Stimulated activated CD4-positive, alpha-beta T cell treated with anti-CD3 and anti-CD28 coated beads, TNF-alpha, amount 100 ng/mL, for 1 hour (primary cell): ENCODE measurements at regions not wholly inside any gene's neighbourhood (a gene's known extent, or its start where the extent isn't known, plus 50 kb on each side); places are given as distances from the start of the nearest gene placed in this dataset.
"Not testable (repeated sequence)": the region's sequence is repeated elsewhere in the genome, so short reads cannot be mapped to it uniquely, and the experiment has no call there.

ENCODE experiments used
- DNase-seq, 3 donors: peaks; one replicate each; pipeline ENCODE4 v3.0.0-alpha.2; 2020; ENCODE audit warnings: low read depth in 3 of 3, low spot score in 1 of 3

- no peak for DNase-seq
Measured at GRCh38 chr12:131353826-131354225, 357.1 kb upstream of the SFSWAP start.

- DNase-seq = no peak
Measured at GRCh38 chr12:131355361-131356245, 355.3 kb upstream of the SFSWAP start.

- no peak for DNase-seq
Measured at GRCh38 chr12:131356485-131357184, 354.3 kb upstream of the SFSWAP start.

DNA sequence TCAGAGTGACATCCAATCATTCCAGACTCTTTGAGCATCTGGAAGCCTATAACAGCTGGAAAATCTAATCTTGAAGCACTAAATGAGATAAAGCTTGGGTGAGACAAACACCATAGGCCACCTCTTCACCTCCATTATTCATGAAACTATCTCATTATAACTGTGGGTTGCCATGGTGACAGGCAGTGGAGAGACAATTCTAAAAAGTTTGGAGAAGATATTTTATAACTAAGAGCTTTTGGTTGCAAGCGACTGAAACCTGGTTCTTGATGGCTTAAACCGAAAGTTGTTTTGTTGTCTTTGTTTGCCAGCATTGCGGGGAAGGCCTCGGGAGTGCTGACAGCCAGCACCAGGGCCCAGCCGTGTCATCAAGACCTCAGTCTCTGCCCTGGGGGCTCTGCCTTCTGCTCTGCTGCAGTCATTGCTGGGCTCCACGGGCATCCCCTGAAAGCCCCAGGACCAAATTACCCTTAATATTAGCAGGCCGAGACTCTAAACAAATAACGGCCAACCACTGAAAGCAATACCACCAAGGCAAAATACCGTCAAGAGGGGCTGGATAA lies 353.6 kb upstream of the SFSWAP start:
- no peak for DNase-seq

DNA sequence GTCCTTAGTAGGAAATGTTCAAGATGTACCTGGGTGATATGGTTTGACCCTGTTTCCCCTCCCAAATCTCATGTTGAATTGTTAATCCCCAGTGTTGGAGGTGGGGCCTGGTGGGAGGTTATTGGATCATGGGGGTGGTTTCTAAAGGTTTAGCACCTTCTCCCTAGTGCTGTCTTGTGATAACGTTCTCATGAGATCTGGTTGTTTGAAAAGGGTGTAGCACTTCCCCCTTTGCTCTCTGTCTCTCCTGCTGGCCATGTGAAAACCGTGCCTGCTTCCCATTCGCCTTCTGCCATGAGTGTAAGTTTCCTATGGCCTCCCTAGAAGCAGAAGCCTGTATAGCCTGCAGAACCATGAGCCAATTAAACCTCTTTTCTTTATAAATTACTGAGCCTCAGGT lies 353.0 kb upstream of the SFSWAP start:
- DNase-seq = no peak

DNA sequence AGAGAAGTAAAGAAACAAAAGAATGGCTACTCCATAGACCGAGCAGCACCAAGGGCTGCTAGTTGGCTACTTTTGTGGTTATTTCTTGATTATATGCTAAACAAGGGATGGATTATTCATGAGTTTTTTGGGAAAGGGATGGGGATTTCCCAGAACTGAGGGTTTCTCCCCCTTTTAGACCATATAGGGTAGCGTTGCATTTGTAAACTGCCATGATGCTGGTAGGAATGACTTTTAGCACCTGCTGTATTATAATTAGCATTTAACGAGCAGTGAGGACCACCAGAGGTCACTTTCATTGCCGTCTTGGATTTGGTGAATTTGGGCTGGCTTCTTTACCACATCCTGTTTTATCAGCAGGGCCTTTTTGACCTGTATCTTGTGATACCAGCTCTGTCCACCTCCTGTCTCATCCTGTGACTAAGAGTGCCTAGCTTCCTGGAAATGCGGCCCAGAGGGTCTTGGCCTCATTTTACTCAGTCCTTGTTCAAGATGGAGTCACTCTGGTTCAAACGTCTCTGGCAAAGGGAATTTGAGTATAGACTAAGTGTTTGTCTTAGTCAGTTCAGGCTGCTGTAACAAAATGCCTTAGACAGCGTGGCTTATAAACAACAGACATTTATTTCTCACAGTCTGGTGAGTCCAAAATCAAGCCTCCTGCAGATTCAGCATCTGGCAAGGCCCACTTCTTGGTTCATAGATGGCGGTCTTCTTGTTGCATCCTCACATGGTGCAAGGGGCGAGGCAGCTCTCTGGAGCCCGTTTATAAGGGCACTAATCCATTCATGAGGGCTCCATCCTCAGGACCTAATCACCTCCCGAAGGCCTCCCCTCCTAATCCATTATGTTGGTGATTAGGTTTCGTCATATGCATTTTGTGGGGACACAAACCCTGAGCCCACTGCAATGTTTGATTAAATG lies 348.3 kb upstream of the SFSWAP start:
- DNase-seq = no peak

DNA sequence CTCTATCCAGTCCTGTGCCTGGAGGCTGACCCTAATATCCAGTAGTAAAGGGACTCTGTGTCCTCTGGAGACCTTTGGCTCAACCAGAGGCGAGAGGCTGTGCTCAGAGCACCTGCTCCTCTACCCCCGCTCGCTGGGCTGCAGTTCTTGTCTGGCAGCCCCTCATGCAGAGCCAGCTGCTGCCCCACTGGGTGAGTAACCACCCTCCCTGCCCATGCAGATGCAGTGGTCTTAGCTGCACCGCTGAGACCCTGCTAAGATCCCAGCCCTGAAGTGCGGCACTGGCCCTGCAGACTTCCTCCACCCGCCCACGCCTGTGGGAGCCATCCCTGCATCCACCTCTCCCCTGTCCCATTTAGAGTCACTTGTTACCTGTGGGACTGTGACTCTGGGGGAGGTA lies 347.5 kb upstream of the SFSWAP start:
- DNase-seq = no peak

DNA sequence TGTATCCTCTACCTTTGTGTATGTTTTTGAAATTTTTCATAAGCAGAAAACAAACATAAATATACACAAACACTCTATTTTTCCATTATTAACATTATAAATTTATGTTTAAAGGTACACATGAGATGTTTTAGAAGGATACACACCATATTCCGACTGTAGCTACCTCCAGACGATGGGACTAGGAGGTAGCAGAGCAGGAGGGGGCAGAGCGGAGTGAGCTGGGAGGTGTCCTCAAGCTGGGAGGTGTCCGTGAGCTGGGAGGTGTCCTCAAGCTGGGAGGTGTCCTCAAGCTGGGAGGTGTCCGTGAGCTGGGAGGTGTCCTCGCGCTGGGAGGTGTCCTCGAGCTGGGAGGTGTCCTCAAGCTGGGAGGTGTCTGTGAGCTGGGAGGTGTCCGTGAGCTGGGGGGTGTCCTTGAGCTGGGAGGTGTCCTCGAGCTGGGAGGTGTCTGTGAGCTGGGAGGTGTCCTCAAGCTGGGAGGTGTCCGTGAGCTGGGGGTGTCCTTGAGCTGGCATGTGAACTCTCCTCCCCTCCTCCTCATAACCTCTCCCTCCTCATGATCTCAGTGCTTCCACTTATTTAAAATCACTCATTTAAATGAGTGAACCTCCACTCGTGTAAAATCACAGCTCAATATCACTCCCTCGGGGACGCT lies 346.9 kb upstream of the SFSWAP start:
- DNase-seq = no peak

GRCh38 chr12:131364903-131365820 lies 345.7 kb upstream of the SFSWAP start:
- no peak for DNase-seq

DNA sequence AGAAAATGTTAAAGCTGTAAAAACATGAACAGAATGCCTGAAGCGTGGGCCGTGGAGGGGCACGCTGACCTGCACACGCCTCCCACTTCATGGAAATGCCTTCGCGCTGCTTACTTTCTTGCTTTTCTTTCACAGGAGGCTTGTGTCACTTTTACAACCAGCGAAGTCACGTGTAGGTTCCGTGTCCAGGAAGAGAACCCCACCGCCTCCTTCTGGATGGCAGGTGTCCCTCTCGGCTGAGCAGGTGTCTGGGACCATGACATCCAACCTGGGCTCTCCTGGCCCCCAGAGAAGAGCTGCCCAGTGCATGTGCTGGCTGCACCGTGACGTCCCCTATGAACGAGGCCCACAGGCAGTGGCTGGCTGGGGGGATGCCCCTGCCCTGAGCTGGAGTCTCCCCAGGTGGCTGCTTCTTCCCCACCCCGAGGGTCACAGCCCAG lies 345.0 kb upstream of the SFSWAP start:
- no peak for DNase-seq

DNA sequence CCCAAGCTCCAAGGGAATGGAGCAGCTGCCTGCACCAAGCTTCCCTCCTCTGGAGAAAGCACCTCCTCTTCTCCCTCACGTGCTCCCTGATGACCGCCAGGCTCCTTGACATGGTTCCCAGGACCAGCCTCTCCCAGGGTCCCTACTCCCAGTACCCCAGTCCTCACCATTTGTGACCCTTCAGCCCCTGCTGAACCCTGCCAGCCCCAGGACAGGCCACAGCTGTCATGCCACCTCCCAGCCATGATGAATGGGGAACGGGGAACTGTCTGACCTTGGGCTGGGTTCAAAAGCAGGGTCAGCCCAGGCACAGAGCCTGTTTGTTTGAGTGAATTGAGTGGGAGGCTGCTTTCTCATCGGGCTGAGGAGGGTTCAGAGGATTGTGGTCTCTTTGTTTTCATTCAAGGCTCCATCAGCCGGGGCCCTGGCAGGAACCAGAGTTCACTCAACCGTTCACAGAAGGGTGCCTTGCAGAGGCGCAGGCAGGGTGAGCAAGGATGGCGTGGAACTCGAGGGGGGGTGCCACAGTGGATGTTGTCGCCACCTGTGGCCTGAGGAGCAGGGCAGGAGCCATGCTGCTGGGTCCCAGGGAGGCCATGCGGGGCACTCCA lies 344.5 kb upstream of the SFSWAP start:
- no peak for DNase-seq

GRCh38 chr12:131367067-131367982 lies 343.6 kb upstream of the SFSWAP start:
- not testable (repeated sequence) for DNase-seq

DNA sequence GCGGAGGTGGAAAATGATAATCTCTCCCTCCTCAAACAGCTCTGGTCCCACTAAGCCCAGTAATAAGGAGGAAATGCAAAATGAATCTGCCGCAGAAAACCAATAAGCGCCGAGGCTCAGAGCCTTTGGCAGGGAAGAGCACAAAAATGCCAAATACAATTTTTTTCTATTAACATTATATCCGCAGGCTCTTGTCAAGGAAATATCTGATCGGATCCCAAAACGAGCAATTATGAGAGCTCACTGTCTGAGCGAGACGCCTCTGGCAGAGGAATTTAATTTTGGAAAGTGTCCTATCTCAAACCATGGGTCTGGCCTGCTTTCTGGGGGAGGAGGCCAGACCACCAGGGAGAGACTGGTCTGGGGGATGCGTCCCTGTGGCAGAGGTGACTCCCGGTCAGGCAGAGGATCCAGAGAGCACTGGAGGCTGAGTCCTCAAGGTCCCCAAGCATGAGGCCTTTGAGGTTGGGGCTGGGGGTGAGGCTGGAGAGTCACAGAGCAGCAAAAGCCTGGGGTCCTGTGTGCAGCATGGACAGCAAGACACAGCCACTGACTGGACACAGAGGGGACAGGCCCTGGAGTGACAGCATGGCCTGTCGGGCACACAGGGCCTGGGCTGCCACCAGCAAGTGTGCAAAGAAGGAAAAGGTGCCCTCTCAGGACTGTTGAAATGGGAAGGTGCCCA lies 342.8 kb upstream of the SFSWAP start:
- DNase-seq = no peak

DNA sequence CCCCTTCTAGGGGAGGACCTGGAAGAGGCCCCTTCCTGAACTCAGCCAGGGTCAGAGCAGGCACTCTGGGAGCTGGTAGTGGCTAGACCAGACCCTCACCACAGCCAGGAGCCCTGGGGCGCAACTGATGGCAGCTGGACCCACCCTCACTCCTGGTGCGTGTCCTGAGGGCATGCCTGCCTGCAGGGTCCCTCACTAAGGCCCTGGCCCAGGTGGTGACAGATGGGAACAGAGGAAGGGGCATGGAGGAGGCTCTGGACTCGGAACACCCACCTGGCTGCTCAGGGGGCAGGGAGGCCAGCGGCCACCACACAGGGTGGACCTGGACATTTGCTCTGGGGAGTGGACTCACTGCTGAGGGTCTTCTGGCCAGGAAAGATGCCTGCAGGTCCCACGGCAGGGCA lies 342.2 kb upstream of the SFSWAP start:
- no peak for DNase-seq

- DNase-seq = no peak
Measured at GRCh38 chr12:131369094-131369845, 341.6 kb upstream of the SFSWAP start.

- DNase-seq = no peak
Measured at GRCh38 chr12:131370321-131370720, 340.6 kb upstream of the SFSWAP start.
